ENCODE measurements at regions not wholly inside any gene's neighbourhood (a gene's known extent, or its start where the extent isn't known, plus 50 kb on each side); places are given as distances from the start of the nearest gene placed in this dataset.

- TF ChIP-seq REST (IDR thresholded peaks at IDR 0.05; ENCODE audit: low read depth): no peak
- no peak for TF ChIP-seq POLR2A (IDR thresholded peaks at IDR 0.05; ENCODE audit: borderline replicate concordance, extremely low read depth, insufficient read depth, insufficient read length)
- TF ChIP-seq EZH2 (IDR thresholded peaks at IDR 0.05): no peak
- TF ChIP-seq MAX (IDR thresholded peaks at IDR 0.05): no peak
- no peak for TF ChIP-seq TCF7L2 (IDR thresholded peaks at IDR 0.05; ENCODE audit: borderline replicate concordance, extremely low read depth, insufficient read depth, insufficient read length)
- TF ChIP-seq POLR2AphosphoS5 (IDR thresholded peaks at IDR 0.05; ENCODE audit: low read depth, low read length): no peak
These were observed 121.6 kb downstream of the ARL4C start (continued) for GRCh38 chr2:234375176-234375880.

GRCh38 chr2:234374736-234375135, 122.1 kb downstream of the ARL4C start:
- H3K4me3 ChIP-seq (replicated peaks in 1 of 2; ENCODE audit: low read depth in 1 of 2, low read length in 2 of 2): no peak overlapping the region
- intact Hi-C loops (cut with micrococcal nuclease): no loop called here
- no peaks in the 10 kb centered on the region for H3K36me3 ChIP-seq (ENCODE audit: control insufficient read depth in 1 of 2, insufficient read depth in 2 of 2, low read length in 2 of 2)
- ChIA-PET POLR2A (no interaction called here), CTCF (no interaction called here), RAD21 (ENCODE audit: low non-redundant PET in 1 of 2, low total read pairs in 2 of 2, uncharacterized antibody in 2 of 2, unreplicated experiment in 2 of 2) (no interaction called here)
- DNase-seq (ENCODE audit: low read depth, low spot score) (no peak), ATAC-seq (no peak)
- H3K9me2 ChIP-seq (ENCODE audit: insufficient read depth): no peaks in the 10 kb centered on the region
- H3K4me2 ChIP-seq (ENCODE audit: low read length): no peak overlapping the region
- no peaks in the 10 kb centered on the region for H3K79me2 ChIP-seq (ENCODE audit: insufficient read depth, low read length)
- H3K4me1 ChIP-seq (ENCODE audit: control insufficient read depth in 1 of 2, insufficient read depth in 2 of 2, low read length in 2 of 2): peaks cover 6 to 32% of the 10 kb centered on the region in 2 experiments; a peak in 3 of 4 replicates
- no TSS peak for BruUV-seq (replicated peaks)
- no peaks in the 10 kb centered on the region for H4K20me1 ChIP-seq (ENCODE audit: insufficient read depth)
- H3K9ac ChIP-seq (ENCODE audit: low read length): no peak overlapping the region
- H3K27ac ChIP-seq (ENCODE audit: low read depth, low read length): no peak overlapping the region
- H3K9me3 ChIP-seq (ENCODE audit: control insufficient read depth in 1 of 2, insufficient read depth in 1 of 2, low read depth in 1 of 2, low read length in 2 of 2): no peaks in the 10 kb centered on the region
- H2AFZ ChIP-seq (ENCODE audit: low read depth, low read length, poor library complexity, severe bottlenecking): no peak overlapping the region
- TF ChIP-seq EZH2 (IDR thresholded peaks at IDR 0.05) (no peak), SIN3A (IDR thresholded peaks at IDR 0.05; ENCODE audit: low read depth) (no peak), TCF7L2 (IDR thresholded peaks at IDR 0.05; ENCODE audit: borderline replicate concordance, extremely low read depth, insufficient read depth, insufficient read length) (no peak), ATF3 (IDR thresholded peaks at IDR 0.05) (no peak), EZH2phosphoT487 (IDR thresholded peaks at IDR 0.05; ENCODE audit: borderline replicate concordance) (no peak), ZNF274 (IDR thresholded peaks at IDR 0.05; ENCODE audit: low read depth, low read length) (no peak), POLR2AphosphoS5 (IDR thresholded peaks at IDR 0.05; ENCODE audit: low read depth, low read length) (no peak), EGR1 (IDR thresholded peaks at IDR 0.05; ENCODE audit: low read depth) (no peak), CTCF (IDR thresholded peaks at IDR 0.05 in 2 of 3, conservative IDR thresholded peaks at IDR 0.05 in 1 of 3; ENCODE audit: borderline replicate concordance in 1 of 3, insufficient read depth in 1 of 3, low read depth in 2 of 3, low read length in 2 of 3) (no peak)
- no peaks in the 10 kb centered on the region; the same call in 1 of the 2 replicates for H3K27me3 ChIP-seq (ENCODE audit: insufficient read depth, low read length)

Data from HCT116 (cell line).